Subcutaneous abdominal adipose tissue (tissue), 5 donors: ENCODE measurements at regions not wholly inside any gene's neighbourhood (a gene's known extent, or its start where the extent isn't known, plus 50 kb on each side); places are given as distances from the start of the nearest gene placed in this dataset.

Source experiments
- H3K27ac ChIP-seq: one replicate; pipeline ENCODE4 v1.7.0; 2013; ENCODE audit warnings: low read depth, mild to moderate bottlenecking, inconsistent platforms, low read length, moderate library complexity
- H3K27me3 ChIP-seq, 5 donors: one replicate each; pipeline ENCODE4 v1.7.0; 2013; ENCODE audit warnings: low read length in 5 of 5, inconsistent platforms in 1 of 5; ENCODE audit not compliant: control insufficient read depth in 5 of 5, insufficient read depth in 4 of 5
- H3K36me3 ChIP-seq, 5 donors: one replicate each; pipeline ENCODE4 v1.7.0; 2013; ENCODE audit warnings: low read length in 5 of 5; ENCODE audit not compliant: control insufficient read depth in 5 of 5, insufficient read depth in 5 of 5
- H3K4me1 ChIP-seq, 5 donors: one replicate each; pipeline ENCODE4 v1.7.0; 2013; ENCODE audit warnings: low read length in 5 of 5, mild to moderate bottlenecking in 3 of 5, moderate library complexity in 1 of 5; ENCODE audit not compliant: control insufficient read depth in 5 of 5, insufficient read depth in 5 of 5
- H3K4me3 ChIP-seq, 5 donors: one replicate each; pipeline ENCODE4 v1.7.0; 2013; ENCODE audit warnings: low read length in 5 of 5, low read depth in 1 of 5
- H3K9ac ChIP-seq, 5 donors: one replicate each; pipeline ENCODE4 v1.7.0; 2013; ENCODE audit warnings: low read length in 5 of 5, mild to moderate bottlenecking in 4 of 5, moderate library complexity in 3 of 5
- H3K9me3 ChIP-seq, 5 donors: one replicate each; pipeline ENCODE4 v1.7.0; 2013; ENCODE audit warnings: low read length in 5 of 5; ENCODE audit not compliant: control insufficient read depth in 5 of 5
- donor health status: healthy.
- donor health status: healthy.
- donor health status: healthy.
- donor health status: healthy.
- donor health status: healthy.

DNA sequence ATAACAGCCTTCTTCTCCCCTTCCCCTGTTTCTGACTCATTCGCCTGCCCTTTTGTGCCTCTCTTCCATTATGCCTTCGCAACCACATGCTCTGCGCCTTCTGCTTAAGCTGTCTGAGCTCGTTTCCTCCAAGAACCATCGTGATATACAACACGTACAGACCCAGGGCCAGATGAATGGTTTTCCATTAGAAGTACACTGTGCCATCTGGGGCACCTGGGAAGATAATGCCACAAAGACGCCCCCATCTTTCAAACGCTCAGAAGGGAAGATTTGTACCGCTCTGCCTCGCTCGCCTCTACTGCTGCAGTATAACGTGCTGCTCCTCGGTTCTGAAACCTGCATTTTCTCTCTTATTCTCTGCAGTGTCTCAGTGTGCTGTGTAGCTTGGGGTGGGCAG lies 470.9 kb upstream of the STXBP6 start:
- Histone ChIP-seq H3K27me3 (no peaks in the 10 kb centered on the region), H3K36me3 (no peaks in the 10 kb centered on the region), H3K4me1 (peaks cover 0 to 6% (median 0%) of the 10 kb centered on the region in 5 donors), H3K9ac (no peak overlapping the region), H3K4me3 (no peak overlapping the region), H3K27ac (no peak overlapping the region), H3K9me3 (no peaks in the 10 kb centered on the region)

DNA sequence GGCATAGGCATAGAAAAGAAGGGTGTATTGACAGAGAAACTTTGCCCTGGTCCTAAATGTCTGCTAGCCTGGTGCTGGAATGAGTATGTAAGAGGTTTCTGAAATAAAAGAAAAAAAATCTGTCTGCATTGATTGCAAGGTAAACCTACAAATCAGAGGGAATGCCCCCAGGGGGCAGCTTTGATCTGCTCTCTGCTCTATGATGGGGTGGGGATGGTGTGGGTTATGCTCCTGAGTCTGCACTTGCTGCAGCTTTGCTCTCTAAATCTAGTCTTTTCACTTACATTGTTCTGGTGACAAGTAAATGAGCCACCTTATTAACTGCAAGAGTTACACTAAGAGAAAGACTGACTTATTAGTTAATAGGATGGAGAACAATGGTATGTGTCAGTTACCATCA lies 468.4 kb upstream of the STXBP6 start:
- no peak overlapping the region for H3K27ac ChIP-seq
- no peaks in the 10 kb centered on the region for H3K36me3 ChIP-seq
- no peaks in the 10 kb centered on the region for H3K27me3 ChIP-seq
- no peaks in the 10 kb centered on the region for H3K9me3 ChIP-seq
- H3K9ac ChIP-seq = no peak overlapping the region
- H3K4me3 ChIP-seq = no peak overlapping the region
- peaks cover 0 to 6% (median 0%) of the 10 kb centered on the region in 5 donors for H3K4me1 ChIP-seq

GRCh38 chr14:25516838-25517237 lies 466.9 kb upstream of the STXBP6 start:
- Histone ChIP-seq H3K4me1 (peaks cover 0 to 2% (median 0%) of the 10 kb centered on the region in 5 donors), H3K9me3 (no peaks in the 10 kb centered on the region), H3K27me3 (no peaks in the 10 kb centered on the region), H3K36me3 (no peaks in the 10 kb centered on the region), H3K27ac (no peak overlapping the region), H3K4me3 (no peak overlapping the region), H3K9ac (no peak overlapping the region)

DNA sequence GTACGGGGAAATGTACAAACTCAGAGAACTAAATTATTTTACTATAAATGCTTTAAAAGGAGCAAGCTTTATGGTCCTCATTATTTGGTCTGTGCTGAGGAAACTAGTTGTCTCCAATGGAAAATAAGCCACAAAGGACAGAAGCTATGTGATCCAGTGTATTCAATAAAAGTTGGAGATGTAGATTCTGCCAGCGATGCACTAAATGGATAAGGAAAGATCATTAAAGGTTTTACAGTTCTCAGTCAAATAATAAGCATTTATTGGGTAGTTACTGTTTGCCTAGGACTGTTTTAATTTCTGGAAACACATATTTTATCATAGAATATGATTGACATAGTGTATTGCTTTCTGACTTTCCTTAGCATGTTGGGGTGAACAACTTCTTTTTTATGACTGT lies 458.9 kb upstream of the STXBP6 start:
- no peak overlapping the region for H3K27ac ChIP-seq

GRCh38 chr14:25501749-25502148 lies 451.8 kb upstream of the STXBP6 start:
- H3K4me3 ChIP-seq = no peak overlapping the region
- no peak overlapping the region for H3K27ac ChIP-seq
- H3K27me3 ChIP-seq = no peaks in the 10 kb centered on the region
- no peaks in the 10 kb centered on the region for H3K9me3 ChIP-seq
- no peaks in the 10 kb centered on the region for H3K4me1 ChIP-seq
- H3K9ac ChIP-seq = no peak overlapping the region
- no peaks in the 10 kb centered on the region for H3K36me3 ChIP-seq

More for the DNA sequence above, 458.9 kb upstream of the STXBP6 start:
- no peak overlapping the region for H3K4me3 ChIP-seq
- H3K9me3 ChIP-seq = no peaks in the 10 kb centered on the region
- H3K9ac ChIP-seq = no peak overlapping the region
- H3K4me1 ChIP-seq = no peaks in the 10 kb centered on the region
- no peaks in the 10 kb centered on the region for H3K27me3 ChIP-seq
- no peaks in the 10 kb centered on the region for H3K36me3 ChIP-seq

- Histone ChIP-seq H3K9ac (no peak overlapping the region), H3K36me3 (no peaks in the 10 kb centered on the region), H3K4me3 (no peak overlapping the region), H3K4me1 (peaks cover 0 to 10% (median 6%) of the 10 kb centered on the region in 5 donors), H3K27ac (no peak overlapping the region), H3K9me3 (no peaks in the 10 kb centered on the region), H3K27me3 (no peaks in the 10 kb centered on the region)
Measured at GRCh38 chr14:25488961-25489360, 439.0 kb upstream of the STXBP6 start.

GRCh38 chr14:25485381-25485780 lies 435.4 kb upstream of the STXBP6 start:
- no peaks in the 10 kb centered on the region for H3K27me3 ChIP-seq
- no peaks in the 10 kb centered on the region for H3K36me3 ChIP-seq
- no peak overlapping the region for H3K27ac ChIP-seq
- no peak overlapping the region for H3K9ac ChIP-seq
- H3K9me3 ChIP-seq = no peaks in the 10 kb centered on the region
- H3K4me3 ChIP-seq = no peak overlapping the region
- peaks cover 0 to 10% (median 6%) of the 10 kb centered on the region in 5 donors for H3K4me1 ChIP-seq

GRCh38 chr14:25484906-25485305 lies 435.0 kb upstream of the STXBP6 start:
- H3K36me3 ChIP-seq = no peaks in the 10 kb centered on the region
- H3K9me3 ChIP-seq = no peaks in the 10 kb centered on the region
- H3K27ac ChIP-seq = no peak overlapping the region
- no peaks in the 10 kb centered on the region for H3K27me3 ChIP-seq
- peaks cover 0 to 10% (median 6%) of the 10 kb centered on the region in 5 donors for H3K4me1 ChIP-seq
- no peak overlapping the region for H3K4me3 ChIP-seq
- H3K9ac ChIP-seq = no peak overlapping the region

DNA sequence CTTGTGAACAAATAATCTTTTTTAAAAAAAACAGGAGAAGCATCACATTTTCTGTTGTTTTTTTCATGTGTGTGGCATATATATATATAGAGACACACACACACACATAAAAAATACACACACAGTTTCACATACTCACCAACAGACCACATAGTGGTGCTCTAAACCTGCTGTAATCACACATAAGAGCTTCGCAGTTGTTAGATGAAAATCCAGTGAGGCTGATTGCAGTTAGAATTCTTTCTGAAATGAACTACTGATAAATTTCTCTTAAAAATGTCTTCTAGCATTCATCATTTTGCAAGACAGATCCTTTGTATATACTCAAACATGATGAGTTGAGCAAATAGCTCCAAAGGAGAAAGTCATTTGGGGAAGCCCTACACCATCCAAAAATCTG lies 434.3 kb upstream of the STXBP6 start:
- no peak overlapping the region for H3K27ac ChIP-seq

DNA sequence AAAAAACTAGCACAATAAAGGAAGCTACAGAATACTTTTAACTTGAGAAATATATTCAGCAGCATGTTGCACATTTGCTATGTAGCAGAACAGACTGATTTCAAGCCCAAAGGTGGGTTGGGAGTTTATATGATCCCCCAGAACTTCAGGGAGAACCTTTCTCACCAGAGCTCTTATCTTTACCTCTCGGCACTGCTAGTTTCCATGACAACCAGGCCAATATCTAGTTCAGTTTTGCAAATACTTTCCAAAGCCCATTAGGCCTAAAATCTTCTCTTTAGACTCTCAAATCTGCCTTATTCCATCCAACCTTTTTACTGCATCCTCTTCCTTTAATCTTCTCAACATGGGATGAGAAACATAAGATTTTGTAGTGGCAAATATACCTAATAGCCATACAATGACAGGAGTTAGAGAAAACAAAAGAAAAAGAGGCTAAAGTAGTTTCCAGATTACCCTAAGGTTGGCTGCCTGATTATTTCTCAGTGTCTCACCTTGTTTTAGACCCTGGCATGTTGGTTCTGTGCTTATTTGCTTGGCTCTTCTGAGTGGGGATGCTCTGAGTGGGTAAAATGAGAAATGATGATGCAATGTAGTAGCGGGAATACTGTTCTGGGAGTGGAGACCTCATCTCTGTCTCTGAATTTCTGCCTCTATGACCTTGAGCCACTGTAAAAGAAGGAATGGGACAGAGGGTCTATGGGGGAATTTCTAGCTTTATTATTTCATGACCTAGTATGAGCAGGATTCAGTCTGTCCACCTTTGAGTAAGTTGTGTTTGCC lies 427.6 kb upstream of the STXBP6 start:
- H3K27me3 ChIP-seq = no peaks in the 10 kb centered on the region
- no peak overlapping the region for H3K9ac ChIP-seq
- peaks cover 0 to 4% (median 0%) of the 10 kb centered on the region in 5 donors for H3K9me3 ChIP-seq
- H3K27ac ChIP-seq = no peak overlapping the region
- H3K36me3 ChIP-seq = no peaks in the 10 kb centered on the region
- no peak overlapping the region for H3K4me3 ChIP-seq
- H3K4me1 ChIP-seq = no peaks in the 10 kb centered on the region

More for the DNA sequence above, 434.3 kb upstream of the STXBP6 start:
- H3K4me3 ChIP-seq = no peak overlapping the region
- H3K9ac ChIP-seq = no peak overlapping the region
- H3K36me3 ChIP-seq = no peaks in the 10 kb centered on the region
- no peaks in the 10 kb centered on the region for H3K9me3 ChIP-seq
- peaks cover 0 to 9% (median 5%) of the 10 kb centered on the region in 5 donors for H3K4me1 ChIP-seq
- no peaks in the 10 kb centered on the region for H3K27me3 ChIP-seq
